DMS114 treated with DMSO at 0.1 percent for 48 hours (cell line): ENCODE measurements at regions not wholly inside any gene's neighbourhood (a gene's known extent, or its start where the extent isn't known, plus 50 kb on each side); places are given as distances from the start of the nearest gene placed in this dataset.
A peak's percentile ranks its signal among the peaks of the same experiment; 100 is the strongest.
"Not testable (repeated sequence)": the region's sequence is repeated elsewhere in the genome, so short reads cannot be mapped to it uniquely, and the experiment has no call there.

Source experiments
- DNase-seq: peaks from one replicate; lab custom pipeline; 2025; ENCODE audit not compliant: unreplicated experiment; lab: John Stamatoyannopoulos, UW

DNA sequence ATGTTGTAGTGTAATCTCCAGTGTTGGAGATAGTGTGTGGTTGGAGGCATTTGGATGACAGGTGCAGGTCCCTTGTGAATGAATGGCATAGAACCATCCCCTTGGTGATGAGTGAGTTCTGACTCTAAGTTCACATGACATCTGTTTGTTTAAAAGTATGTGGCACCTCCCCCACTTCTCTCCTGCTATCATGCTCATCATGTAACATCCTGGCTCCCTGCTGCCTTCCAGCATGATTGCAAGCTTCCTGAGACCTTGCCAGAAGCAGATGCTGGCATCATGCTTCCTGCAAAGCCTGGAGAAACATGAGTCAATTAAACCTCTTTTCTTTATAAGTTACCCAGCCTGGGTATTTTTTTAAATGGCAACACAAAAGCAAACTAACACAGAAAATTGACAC lies 499.0 kb upstream of the SEMA3D start:
- DNase-seq = no peak

DNA sequence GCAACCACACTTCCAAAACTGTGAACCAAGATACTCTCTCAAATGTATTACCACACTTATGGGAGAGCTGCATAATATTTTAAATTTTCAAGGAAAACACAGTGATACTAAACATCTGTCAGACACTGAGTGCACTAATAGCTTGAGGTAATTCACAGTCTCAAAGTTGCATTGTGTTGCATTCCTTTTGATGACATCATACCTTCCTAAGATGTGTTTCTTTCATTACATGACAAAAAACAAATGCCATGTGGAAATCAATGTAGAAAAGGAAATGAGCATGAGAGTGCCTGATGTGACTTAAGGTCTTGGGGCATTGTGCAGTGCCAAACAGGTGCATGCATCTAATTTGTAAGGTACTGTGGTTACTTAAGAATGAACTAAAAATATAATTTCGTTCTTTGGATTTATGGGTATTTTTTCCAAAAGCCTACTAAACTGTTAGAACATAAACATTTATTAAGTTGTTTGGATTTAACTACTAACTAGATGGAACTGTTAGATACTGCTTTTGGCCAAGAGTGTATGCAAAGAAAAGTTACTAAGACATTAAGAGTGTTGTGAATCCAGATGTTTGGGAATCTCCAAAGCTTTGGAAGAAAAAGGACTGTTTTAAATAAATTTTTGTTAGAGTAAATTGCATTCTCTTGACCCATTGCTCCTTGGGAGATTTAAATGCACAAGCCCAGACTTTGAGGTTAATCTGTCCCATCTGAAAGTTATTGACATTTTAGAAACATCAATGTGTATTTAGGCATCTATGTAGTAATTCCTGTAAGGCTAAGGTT lies 496.2 kb upstream of the SEMA3D start:
- no peak for DNase-seq

GRCh38 chr7:85681241-85681640 lies 494.4 kb upstream of the SEMA3D start:
- no peak for DNase-seq

DNA sequence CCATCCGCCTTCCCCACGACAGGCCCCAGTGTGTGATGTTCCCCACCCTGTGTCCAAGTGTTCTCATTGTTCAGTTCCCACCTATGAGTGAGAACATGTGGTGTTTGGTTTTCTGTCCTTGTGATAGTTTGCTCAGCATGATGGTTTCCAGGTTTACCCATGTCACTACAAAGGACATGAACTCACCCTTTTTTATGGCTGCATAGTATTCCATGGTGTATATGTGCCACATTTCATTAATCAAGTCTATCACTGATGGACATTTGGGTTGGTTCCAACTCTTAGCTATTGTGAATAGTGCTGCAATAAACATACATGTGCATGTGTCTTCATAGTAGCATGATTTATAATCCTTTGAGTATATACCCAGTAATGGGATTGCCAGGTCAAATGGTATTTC lies 488.2 kb upstream of the SEMA3D start:
- DNase-seq = not testable (repeated sequence)

DNA sequence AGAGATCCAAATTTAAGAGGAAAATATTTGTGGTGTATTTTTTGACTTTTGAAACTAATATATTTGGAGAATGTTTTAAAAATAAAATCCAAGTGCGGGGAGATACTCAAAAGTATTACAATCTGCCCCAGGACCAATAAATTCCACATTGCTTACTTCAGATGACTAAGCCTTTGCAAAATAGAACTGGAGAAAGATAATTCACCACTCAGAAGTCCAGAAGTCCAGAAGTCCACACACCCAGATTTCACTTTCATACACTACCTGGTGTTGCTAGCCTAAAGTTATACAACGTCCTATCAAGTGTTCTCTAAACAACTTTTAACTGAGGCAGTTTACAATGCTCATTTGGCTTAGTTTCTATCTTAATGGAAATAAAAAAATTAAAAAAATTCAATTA lies 487.0 kb upstream of the SEMA3D start:
- no peak for DNase-seq

DNA sequence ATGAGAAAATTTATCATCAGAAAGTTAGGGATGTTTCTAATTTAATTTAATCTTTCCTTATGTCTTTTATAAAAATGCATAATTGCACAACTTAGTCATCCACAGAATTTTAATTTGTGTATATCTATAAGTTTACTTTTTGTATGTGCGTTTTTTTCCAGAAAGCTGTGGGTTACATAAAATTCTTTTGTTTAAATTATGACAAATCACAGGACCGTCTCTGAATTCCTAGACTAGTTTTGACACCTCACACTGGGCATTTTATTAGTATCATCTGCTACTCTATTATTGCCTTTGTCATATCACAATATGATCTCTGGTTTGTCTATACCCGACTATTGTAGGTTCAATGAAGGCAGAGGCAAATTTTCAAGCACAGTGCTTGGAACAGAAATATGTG lies 482.4 kb upstream of the SEMA3D start:
- DNase-seq = no peak

DNA sequence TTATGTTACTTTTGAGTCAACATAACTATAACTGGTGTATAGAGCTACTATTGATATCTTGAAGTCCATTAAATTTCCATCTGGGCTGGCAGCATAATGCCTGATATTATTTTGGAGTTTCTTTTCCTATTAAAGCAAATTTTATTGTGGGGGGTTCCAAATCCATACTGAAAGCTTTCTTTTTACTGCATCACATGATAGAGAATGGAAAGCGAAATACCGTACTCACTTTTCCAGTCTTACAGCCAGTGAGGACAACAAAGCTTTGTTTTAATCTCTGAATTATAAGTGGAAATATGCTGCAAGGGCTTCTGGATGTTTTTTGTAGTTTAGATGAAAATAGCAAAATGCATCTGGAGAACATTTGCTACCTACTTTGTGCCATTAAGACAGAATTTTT lies 477.5 kb upstream of the SEMA3D start:
- no peak for DNase-seq

DNA sequence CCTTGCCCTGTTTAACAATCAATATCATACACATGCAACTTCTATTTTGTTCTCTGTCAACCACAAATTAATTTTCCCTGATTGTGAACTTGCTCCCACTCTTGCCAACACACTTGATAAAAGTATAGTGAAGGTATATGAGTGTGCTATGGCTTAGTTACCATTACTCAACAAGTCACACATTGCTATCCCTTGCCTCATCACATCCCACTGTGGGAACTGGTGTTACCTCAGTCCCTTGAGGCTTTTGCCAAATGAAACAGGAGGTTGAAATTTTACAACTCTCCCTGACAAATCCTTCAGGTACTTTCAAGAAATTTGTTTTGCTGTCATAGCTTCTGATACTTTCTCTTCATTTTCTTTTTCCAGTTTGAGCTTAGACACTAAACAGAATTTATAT lies 472.5 kb upstream of the SEMA3D start:
- DNase-seq = no peak

- DNase-seq = no peak
Observed at GRCh38 chr7:85655252-85655651, 468.4 kb upstream of the SEMA3D start.

DNA sequence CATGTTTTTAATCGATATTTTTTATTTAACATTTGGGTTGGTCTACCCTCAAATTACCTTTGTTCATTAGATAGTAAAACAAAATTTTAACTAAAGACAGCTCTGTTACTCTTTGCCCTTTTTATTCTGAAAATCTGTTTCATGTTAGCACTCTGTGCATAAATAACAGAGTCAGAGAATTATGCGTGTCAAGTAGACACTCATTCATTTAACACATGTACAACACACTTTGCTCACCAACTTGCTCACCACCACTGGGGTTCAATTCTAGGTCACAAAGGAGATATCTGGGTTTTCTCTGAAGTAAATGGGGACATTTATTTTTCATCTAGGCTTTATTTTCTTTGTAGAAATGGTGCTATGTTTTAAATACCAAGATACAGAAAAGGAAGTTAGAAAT lies 457.4 kb upstream of the SEMA3D start:
- no peak for DNase-seq

DNA sequence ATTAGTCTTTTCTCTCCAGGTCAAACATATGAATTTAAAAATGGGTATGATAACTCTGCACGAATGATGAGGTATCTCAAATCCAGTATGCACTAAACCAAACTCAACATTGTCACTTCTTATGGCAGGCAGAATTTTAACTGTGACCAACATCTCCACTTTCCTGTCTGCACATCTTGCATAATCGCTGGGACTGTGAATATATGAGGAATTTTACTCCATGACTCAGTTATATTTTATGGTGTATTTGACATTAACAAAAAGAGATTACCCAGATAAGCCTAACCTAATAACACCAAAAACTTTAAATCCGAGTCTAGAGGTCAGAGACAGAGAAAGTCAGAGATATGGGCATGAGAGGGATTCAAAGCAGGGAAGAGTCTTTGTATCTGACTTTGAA lies 454.5 kb upstream of the SEMA3D start:
- DNase-seq = no peak

GRCh38 chr7:85638394-85638793 lies 451.5 kb upstream of the SEMA3D start:
- DNase-seq = no peak

DNA sequence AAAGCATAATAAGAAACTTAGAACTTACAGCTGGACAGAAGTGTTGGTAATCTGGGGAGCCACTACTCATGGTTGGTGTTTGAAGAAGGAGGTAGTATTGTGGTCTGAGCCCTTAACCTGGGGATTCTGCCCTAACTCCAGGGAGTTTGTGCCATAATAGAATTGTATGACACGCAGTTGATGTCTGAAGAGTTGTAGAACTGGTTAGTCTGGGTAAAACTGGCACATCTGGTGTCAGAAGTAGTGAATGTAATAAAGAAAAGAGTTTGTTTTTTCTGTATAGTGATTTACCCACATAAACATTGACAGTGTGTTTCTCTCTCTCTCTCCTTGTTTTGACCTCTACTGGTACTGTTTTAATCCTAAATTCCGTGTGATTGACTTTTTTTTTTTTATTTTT lies 448.1 kb upstream of the SEMA3D start:
- no peak for DNase-seq

GRCh38 chr7:85630904-85631600 lies 444.2 kb upstream of the SEMA3D start:
- DNase-seq = peak; percentile 92

DNA sequence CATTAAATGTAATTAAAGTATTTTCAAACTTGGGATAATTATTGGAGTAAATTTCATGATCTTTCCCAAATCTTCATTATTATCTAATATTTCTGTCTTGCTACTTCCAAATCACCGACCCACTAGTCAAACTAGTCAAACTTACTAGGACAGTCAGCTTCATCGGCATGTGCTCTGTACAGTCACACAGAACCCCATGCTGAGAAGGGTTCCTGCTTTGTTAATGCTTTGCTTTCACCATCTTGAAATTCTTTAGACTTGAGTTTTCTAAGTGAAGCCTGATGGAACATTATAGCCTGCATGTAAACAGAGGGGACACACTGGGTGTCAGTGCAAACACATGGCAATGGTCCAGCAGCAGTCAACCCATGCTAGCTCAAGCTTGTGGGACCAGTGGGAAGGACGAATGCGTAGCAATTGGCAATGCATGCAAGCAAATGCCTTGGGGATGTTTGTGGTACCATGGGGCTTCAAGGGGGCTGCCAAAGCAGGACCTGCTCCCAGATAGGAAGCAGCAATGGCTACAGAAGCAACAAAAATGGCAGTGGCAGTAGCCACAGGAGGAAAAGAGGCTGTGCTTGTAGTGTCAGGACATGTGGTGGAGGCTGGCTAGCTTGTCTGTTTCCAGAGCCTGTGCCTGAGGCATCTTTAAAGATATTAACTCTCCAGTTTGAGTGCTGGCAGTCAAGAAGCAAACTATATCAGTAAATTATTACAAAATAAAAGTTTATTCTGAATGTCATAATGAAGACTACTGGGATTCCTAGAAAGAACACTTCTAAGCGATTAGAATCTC lies 441.1 kb upstream of the SEMA3D start:
- no peak for DNase-seq

DNA sequence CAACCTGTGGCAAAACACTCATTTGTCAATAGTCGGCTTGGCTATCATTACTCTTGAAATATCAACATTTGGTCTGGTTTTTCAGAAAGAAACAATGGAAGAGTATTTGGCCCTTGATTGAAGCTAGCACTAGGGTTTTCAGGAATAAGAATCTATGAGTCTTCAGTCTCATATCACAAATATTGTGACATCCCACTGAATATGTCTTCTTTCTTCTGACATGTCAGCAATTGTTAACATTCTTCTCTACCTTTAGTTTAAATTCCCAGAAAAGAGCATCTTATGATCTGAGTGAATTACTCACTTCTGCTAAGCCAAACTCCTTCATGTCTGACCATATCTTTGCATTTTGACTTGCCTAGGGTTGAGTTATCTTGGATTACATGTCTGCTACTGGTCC lies 435.2 kb upstream of the SEMA3D start:
- no peak for DNase-seq

DNA sequence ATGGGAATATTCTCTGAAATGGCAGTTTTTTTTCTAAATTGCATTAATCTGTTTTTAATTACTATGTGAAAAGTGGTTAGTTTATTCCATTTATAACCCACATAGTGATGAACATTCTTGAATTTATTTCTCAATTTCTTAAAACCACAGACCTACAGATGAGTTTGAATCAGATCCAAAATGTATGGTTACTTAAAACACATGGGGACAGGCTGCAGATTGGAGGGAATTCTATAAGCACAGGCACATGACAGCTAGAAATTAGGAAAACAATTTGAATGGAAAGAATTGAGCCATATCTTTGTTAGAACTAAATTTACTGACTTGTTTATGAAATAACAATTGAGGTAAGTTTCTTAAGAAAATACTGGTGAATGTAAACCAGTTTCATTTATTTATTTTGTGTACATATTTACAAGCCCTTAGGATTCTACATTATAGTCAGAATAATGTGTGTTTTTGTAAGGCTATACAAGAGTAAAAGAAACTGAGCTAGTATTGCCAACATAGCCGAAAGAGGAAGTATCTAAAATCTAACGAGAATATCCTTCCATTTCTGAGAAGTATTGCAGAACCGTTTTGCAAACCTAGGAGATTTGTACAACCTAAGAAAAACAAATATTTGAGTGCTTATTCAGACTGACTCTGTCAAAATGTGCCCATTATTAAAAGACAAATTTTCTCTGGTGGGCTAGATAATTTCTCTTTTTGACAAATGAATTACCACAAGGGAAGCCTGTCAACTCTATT lies 434.3 kb upstream of the SEMA3D start:
- DNase-seq = peak; percentile 76

- DNase-seq = peak; percentile 72
Observed at GRCh38 chr7:85619236-85619635, 432.4 kb upstream of the SEMA3D start.

DNA sequence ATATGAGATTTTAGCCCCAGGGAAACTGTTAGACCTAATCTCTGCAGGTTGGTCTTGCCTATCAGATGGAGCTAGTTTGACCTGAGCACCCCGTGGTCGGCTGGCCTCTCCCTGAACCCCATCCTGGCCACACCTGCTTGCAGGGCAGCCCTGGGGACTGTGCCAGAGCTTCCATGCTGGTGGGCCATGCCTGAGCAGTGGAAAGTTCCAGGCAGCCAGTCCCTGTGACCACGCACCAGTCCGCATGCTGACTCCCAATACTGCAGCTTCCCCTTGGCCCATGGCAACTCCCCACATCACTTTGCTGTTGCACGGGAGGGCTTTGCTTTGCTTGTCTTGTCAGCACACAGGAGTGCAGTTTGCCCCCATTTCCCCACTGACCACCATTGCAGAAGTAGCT lies 427.8 kb upstream of the SEMA3D start:
- no peak for DNase-seq

GRCh38 chr7:85612514-85612913 lies 425.7 kb upstream of the SEMA3D start:
- no peak for DNase-seq

DNA sequence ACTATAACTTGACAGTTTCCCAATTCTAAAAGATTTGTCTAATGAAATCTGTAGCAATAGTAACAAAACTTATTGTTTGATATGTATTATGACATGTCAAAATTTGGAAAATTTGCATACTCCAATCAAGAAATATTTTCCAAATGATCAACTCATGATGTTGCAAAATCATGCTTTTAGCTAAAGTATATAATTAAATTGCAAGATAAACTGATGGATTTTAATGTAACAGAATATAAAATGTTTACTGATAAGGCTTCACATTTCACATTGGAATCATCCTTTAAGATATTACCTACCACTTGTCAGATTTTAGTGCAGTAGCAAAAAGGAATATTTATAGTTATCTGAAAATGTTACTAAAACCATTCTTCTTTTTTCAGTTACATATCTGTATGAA lies 421.9 kb upstream of the SEMA3D start:
- DNase-seq = no peak
